ENCODE measurements at regions not wholly inside any gene's neighbourhood (a gene's known extent, or its start where the extent isn't known, plus 50 kb on each side); places are given as distances from the start of the nearest gene placed in this dataset.

DNA sequence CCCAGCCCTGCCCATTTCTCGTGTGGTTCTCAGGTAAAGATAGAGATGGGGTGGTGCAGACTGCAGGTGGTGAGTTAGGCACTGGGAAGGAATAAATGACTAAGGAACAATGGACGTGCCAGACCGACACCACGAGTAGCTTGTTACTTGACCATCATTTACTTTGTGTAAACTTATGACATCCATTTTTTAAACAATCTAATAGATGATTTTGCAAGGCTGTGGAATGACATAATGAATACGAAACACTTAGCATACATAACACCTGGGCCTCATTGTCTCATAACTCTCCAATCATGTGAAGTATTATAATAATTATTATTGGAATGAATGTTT lies 137.3 kb upstream of the CPEB2 start:
- Histone ChIP-seq H2BK5ac (ENCODE audit: low read depth, low read length) (no peak overlapping the region), H4K5ac (ENCODE audit: insufficient read length, low read depth, low read length) (no peak overlapping the region), H2AFZ (ENCODE audit: low read length) (no peak overlapping the region), H2BK120ac (replicated peaks; ENCODE audit: low read depth, low read length) (no peak overlapping the region), H3K27me3 (replicated peaks in 1 of 4; ENCODE audit: control insufficient read depth in 3 of 4, extremely low read depth in 1 of 4, insufficient read depth in 3 of 4, low read length in 3 of 4) (no peaks in the 10 kb centered on the region), H2AK5ac (ENCODE audit: low read depth, low read length) (no peak overlapping the region), H4K8ac (ENCODE audit: extremely low read depth, insufficient read depth, low read length) (no peak overlapping the region), H4K91ac (replicated peaks; ENCODE audit: insufficient read length, low read length) (no peak overlapping the region), H3K4ac (replicated peaks; ENCODE audit: insufficient read length, low read depth, low read length) (no peak overlapping the region), H2BK12ac (ENCODE audit: low read depth, low read length) (no peak overlapping the region), H2BK20ac (ENCODE audit: low read length) (no peak overlapping the region), H2BK15ac (ENCODE audit: low read length) (no peak overlapping the region), H4K20me1 (replicated peaks in 1 of 2; ENCODE audit: control insufficient read depth in 1 of 2, insufficient read depth in 2 of 2, low read length in 2 of 2) (no peaks in the 10 kb centered on the region), H3K9ac (replicated peaks in 1 of 4; ENCODE audit: extremely low read depth in 1 of 4, low read depth in 3 of 4, low read length in 3 of 4) (no peak overlapping the region), H3K23ac (ENCODE audit: insufficient read length) (no peak overlapping the region), H3K36me3 (ENCODE audit: control insufficient read depth in 2 of 4, insufficient read depth in 4 of 4, low read length in 3 of 4) (no peaks in the 10 kb centered on the region), H3K23me2 (ENCODE audit: low read depth, low read length) (no peaks in the 10 kb centered on the region), H3K79me1 (ENCODE audit: low read depth, low read length) (no peaks in the 10 kb centered on the region), H3K4me1 (replicated peaks in 1 of 4; ENCODE audit: control insufficient read depth in 3 of 4, insufficient read depth in 4 of 4, low read length in 3 of 4) (peaks cover 0 to 6% (median 0%) of the 10 kb centered on the region in 4 experiments; a peak in 1 of 7 replicates), H3K27ac (ENCODE audit: low read depth, low read length) (no peak overlapping the region), H3K4me2 (ENCODE audit: insufficient read depth in 1 of 2, low read depth in 2 of 2, low read length in 2 of 2) (no peak overlapping the region), H3K56ac (replicated peaks; ENCODE audit: insufficient read length, low read depth, low read length) (no peak overlapping the region), H3K14ac (ENCODE audit: insufficient read length) (no peak overlapping the region), H3K9me3 (ENCODE audit: insufficient read depth in 2 of 2, low read depth in 1 of 2, low read length in 1 of 2) (no peaks in the 10 kb centered on the region), H3K4me3 (ENCODE audit: extremely low read depth in 1 of 4, insufficient read depth in 2 of 4, low read depth in 3 of 4, low read length in 4 of 4) (no peak overlapping the region), H3K79me2 (ENCODE audit: control insufficient read depth in 1 of 2, insufficient read depth in 2 of 2, low read length in 2 of 2) (no peaks in the 10 kb centered on the region), H3K18ac (ENCODE audit: extremely low read depth, low read length) (no peak overlapping the region)
- 89% methylated on average over 5 of the region's 5 CpGs; no CpG with 5 or more reads in 1 of the 2 experiments for WGBS, 2 experiments (ENCODE audit: extremely low coverage in 1 of 2, insufficient coverage in 1 of 2, insufficient read length in 1 of 2, insufficient replicate concordance in 2 of 2, low coverage in 1 of 2, low lambda C conversion rate in 2 of 2, missing lambda C conversion rate in 1 of 2)
- POLR2A ChIA-PET (ENCODE audit: partially characterized antibody): no interaction called here
- CTCF ChIA-PET (ENCODE audit: partially characterized antibody): no interaction called here
- DNase-seq (ENCODE audit: low read depth in 1 of 2, low spot score in 2 of 2) (no peak), FAIRE-seq (no peak)
- TF ChIP-seq RFX5 (IDR thresholded peaks at IDR 0.05; ENCODE audit: borderline replicate concordance, low read depth, low read length) (no peak), JUN (IDR thresholded peaks at IDR 0.05; ENCODE audit: low read depth, low read length) (no peak), POLR2AphosphoS5 (IDR thresholded peaks at IDR 0.05; ENCODE audit: low read depth, low read length) (no peak), GABPA (IDR thresholded peaks at IDR 0.05; ENCODE audit: borderline replicate concordance, insufficient read depth, low read length) (no peak), HDAC2 (IDR thresholded peaks at IDR 0.05; ENCODE audit: borderline replicate concordance in 1 of 2, low read depth in 2 of 2, low read length in 2 of 2) (no peak), HDAC6 (IDR thresholded peaks at IDR 0.05; ENCODE audit: low read depth, low read length) (no peak), CREB1 (IDR thresholded peaks at IDR 0.05) (no peak)
- TF ChIP-seq, protein P1, sequence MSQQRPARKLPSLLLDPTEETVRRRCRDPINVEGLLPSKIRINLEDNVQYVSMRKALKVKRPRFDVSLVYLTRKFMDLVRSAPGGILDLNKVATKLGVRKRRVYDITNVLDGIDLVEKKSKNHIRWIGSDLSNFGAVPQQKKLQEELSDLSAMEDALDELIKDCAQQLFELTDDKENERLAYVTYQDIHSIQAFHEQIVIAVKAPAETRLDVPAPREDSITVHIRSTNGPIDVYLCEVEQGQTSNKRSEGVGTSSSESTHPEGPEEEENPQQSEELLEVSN (IDR thresholded peaks at IDR 0.05): no peak

Data from H1 (cell line).